ENCODE measurements at regions not wholly inside any gene's neighbourhood (a gene's known extent, or its start where the extent isn't known, plus 50 kb on each side); places are given as distances from the start of the nearest gene placed in this dataset.
"Not testable (repeated sequence)": the region's sequence is repeated elsewhere in the genome, so short reads cannot be mapped to it uniquely, and the experiment has no call there.

DNA sequence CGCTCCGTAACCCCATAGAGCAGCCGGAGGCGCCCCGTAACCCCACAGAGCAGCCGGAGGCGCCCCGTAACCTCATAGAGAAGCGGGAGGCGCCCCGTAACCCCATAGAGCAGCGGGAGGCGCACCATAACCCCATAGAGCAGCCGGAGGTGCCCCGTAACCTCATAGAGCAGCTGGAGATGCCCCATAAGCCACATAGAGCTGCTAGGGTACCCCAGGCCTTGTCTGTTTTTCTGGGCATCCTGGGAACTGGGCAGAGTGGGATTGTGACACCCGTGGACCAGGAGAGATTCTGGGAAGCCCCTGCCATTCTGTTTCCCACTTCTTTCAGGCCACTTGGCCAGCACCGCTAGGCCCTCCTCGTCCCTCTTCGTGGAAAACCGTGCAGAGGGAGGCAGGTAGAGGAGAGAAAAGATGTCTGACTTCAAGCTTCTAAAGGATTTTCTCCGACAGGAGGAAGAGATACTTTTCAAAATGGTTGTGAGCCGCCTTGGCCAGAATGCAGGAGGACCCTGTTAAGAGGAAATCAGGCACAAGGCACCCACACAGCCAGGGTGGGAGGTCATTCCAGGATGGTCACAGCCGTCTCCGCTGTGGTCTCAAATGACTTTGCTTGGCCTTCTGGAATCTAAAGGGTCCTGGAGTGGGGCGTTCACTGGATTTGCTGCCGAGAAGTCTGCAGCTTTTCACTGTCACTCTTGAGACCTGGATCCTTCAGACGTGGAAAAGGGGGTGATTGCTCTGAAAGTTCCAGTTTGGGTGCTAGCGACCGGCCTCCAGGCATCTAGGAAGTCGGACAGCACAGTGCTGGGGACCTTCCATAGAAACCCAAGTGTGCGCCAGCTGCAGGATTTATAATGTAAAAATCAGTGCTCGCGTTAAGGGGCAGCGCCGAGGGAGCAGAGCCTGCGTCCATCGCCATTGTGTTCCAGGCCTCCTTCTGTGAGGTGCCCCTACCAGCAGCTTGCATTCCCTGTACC, 178.3 kb upstream of the ZNF469 start:
- H2AFZ ChIP-seq (ENCODE audit: low read depth, low read length); H3K4me2 ChIP-seq (ENCODE audit: insufficient read depth, low read length); FAIRE-seq; POLR2A ChIA-PET; H4K20me1 ChIP-seq (replicated peaks; ENCODE audit: control insufficient read depth, extremely low read depth, insufficient read depth, low read length); CTCF ChIA-PET; H3K9ac ChIP-seq (replicated peaks; ENCODE audit: extremely low read depth, insufficient read depth, low read length); H3K27ac ChIP-seq (ENCODE audit: insufficient read depth, low read depth, low read length); H3K27me3 ChIP-seq (ENCODE audit: control insufficient read depth in 2 of 2, insufficient read depth in 2 of 2, low read length in 2 of 2); intact Hi-C loops (cut with micrococcal nuclease); H3K9me3 ChIP-seq (replicated peaks; ENCODE audit: control insufficient read depth, insufficient read depth, low read length); dilution Hi-C loops (cut with MboI; ENCODE audit: extremely low pct_ligation_motif_present, low sequenced_read_pairs); BruUV-seq (replicated peaks); H3K36me3 ChIP-seq (ENCODE audit: control insufficient read depth in 2 of 2, extremely low read depth in 1 of 2, insufficient read depth in 2 of 2, low read length in 2 of 2); H3K9me1 ChIP-seq (replicated peaks; ENCODE audit: control insufficient read depth, extremely low read depth, insufficient read depth, low read length); DNase-seq (ENCODE audit: low read depth, low spot score); H3K79me2 ChIP-seq (ENCODE audit: control insufficient read depth, insufficient read depth, low read length); H3K4me3 ChIP-seq (replicated peaks in 1 of 3; ENCODE audit: insufficient read depth in 1 of 3, low read depth in 1 of 3, low read length in 3 of 3); H3K4me1 ChIP-seq (ENCODE audit: control insufficient read depth, extremely low read depth, insufficient read depth, low read length): not testable (repeated sequence)

DNA sequence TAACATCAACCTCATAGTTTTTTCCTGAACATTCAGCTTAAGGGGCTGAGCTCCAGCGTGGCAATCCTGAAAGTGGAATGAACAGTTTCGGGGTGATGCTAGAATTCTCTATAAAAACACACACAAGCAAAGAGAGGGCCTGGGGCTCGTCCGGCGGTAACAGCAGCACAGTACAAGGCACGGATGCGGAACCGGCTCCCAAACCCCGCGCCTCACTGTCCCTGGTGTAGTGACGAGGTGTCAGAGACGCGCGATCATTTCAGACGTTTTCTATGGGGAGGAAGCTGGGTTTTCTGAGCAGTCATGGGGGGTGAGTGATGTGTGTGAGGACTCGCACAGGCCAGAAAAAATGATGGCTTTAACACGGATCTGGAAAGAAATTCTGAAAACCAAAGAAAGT, 177.3 kb upstream of the ZNF469 start:
- CTCF ChIA-PET; intact Hi-C loops (cut with micrococcal nuclease): not testable (repeated sequence)

GRCh38 chr16:88206006-88206405, 176.8 kb upstream of the ZNF469 start:
- CTCF ChIA-PET; H3K9ac ChIP-seq (replicated peaks; ENCODE audit: extremely low read depth, insufficient read depth, low read length); H3K79me2 ChIP-seq (ENCODE audit: control insufficient read depth, insufficient read depth, low read length); BruUV-seq (replicated peaks); H3K4me2 ChIP-seq (ENCODE audit: insufficient read depth, low read length); H3K27ac ChIP-seq (ENCODE audit: insufficient read depth, low read depth, low read length); dilution Hi-C loops (cut with MboI; ENCODE audit: extremely low pct_ligation_motif_present, low sequenced_read_pairs); H3K27me3 ChIP-seq (ENCODE audit: control insufficient read depth in 2 of 2, insufficient read depth in 2 of 2, low read length in 2 of 2); H3K9me1 ChIP-seq (replicated peaks; ENCODE audit: control insufficient read depth, extremely low read depth, insufficient read depth, low read length); H3K4me3 ChIP-seq (replicated peaks in 1 of 3; ENCODE audit: insufficient read depth in 1 of 3, low read depth in 1 of 3, low read length in 3 of 3); POLR2A ChIA-PET; H3K4me1 ChIP-seq (ENCODE audit: control insufficient read depth, extremely low read depth, insufficient read depth, low read length); DNase-seq (ENCODE audit: low read depth, low spot score); FAIRE-seq; H4K20me1 ChIP-seq (replicated peaks; ENCODE audit: control insufficient read depth, extremely low read depth, insufficient read depth, low read length); H2AFZ ChIP-seq (ENCODE audit: low read depth, low read length); H3K36me3 ChIP-seq (ENCODE audit: control insufficient read depth in 2 of 2, extremely low read depth in 1 of 2, insufficient read depth in 2 of 2, low read length in 2 of 2); intact Hi-C loops (cut with micrococcal nuclease); H3K9me3 ChIP-seq (replicated peaks; ENCODE audit: control insufficient read depth, insufficient read depth, low read length): not testable (repeated sequence)

More for the DNA sequence above, 177.3 kb upstream of the ZNF469 start:
- FAIRE-seq; H3K9ac ChIP-seq (replicated peaks; ENCODE audit: extremely low read depth, insufficient read depth, low read length); H4K20me1 ChIP-seq (replicated peaks; ENCODE audit: control insufficient read depth, extremely low read depth, insufficient read depth, low read length); H3K9me1 ChIP-seq (replicated peaks; ENCODE audit: control insufficient read depth, extremely low read depth, insufficient read depth, low read length); H3K36me3 ChIP-seq (ENCODE audit: control insufficient read depth in 2 of 2, extremely low read depth in 1 of 2, insufficient read depth in 2 of 2, low read length in 2 of 2); H3K4me1 ChIP-seq (ENCODE audit: control insufficient read depth, extremely low read depth, insufficient read depth, low read length); BruUV-seq (replicated peaks); H3K4me2 ChIP-seq (ENCODE audit: insufficient read depth, low read length); POLR2A ChIA-PET; H2AFZ ChIP-seq (ENCODE audit: low read depth, low read length); H3K79me2 ChIP-seq (ENCODE audit: control insufficient read depth, insufficient read depth, low read length); DNase-seq (ENCODE audit: low read depth, low spot score); H3K9me3 ChIP-seq (replicated peaks; ENCODE audit: control insufficient read depth, insufficient read depth, low read length); H3K27ac ChIP-seq (ENCODE audit: insufficient read depth, low read depth, low read length); H3K27me3 ChIP-seq (ENCODE audit: control insufficient read depth in 2 of 2, insufficient read depth in 2 of 2, low read length in 2 of 2); H3K4me3 ChIP-seq (replicated peaks in 1 of 3; ENCODE audit: insufficient read depth in 1 of 3, low read depth in 1 of 3, low read length in 3 of 3); dilution Hi-C loops (cut with MboI; ENCODE audit: extremely low pct_ligation_motif_present, low sequenced_read_pairs): not testable (repeated sequence)

DNA sequence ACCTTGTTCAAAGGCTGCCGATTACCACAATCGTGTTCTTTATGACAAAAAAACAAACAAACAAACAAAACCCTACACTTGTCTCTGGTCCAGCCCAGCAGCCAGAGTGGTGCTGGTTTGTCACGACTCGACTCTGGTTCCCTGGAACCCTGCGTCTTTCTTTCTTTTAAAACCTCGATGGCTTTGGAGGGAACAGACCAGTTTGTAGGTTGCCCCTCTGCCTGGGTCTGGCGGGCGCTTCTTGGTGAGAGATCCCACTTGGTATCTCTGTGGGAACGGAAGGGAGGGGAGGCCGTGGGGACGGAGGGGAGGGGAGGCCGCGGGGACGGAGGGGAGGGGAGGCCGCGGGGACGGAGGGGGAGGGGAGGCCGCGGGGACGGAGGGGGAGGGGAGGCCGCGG, 176.2 kb upstream of the ZNF469 start:
- H3K4me2 ChIP-seq (ENCODE audit: insufficient read depth, low read length); H4K20me1 ChIP-seq (replicated peaks; ENCODE audit: control insufficient read depth, extremely low read depth, insufficient read depth, low read length); FAIRE-seq; H3K9ac ChIP-seq (replicated peaks; ENCODE audit: extremely low read depth, insufficient read depth, low read length); H3K4me1 ChIP-seq (ENCODE audit: control insufficient read depth, extremely low read depth, insufficient read depth, low read length); H3K9me3 ChIP-seq (replicated peaks; ENCODE audit: control insufficient read depth, insufficient read depth, low read length); H3K27me3 ChIP-seq (ENCODE audit: control insufficient read depth in 2 of 2, insufficient read depth in 2 of 2, low read length in 2 of 2); DNase-seq (ENCODE audit: low read depth, low spot score); H2AFZ ChIP-seq (ENCODE audit: low read depth, low read length); CTCF ChIA-PET; POLR2A ChIA-PET; H3K36me3 ChIP-seq (ENCODE audit: control insufficient read depth in 2 of 2, extremely low read depth in 1 of 2, insufficient read depth in 2 of 2, low read length in 2 of 2); dilution Hi-C loops (cut with MboI; ENCODE audit: extremely low pct_ligation_motif_present, low sequenced_read_pairs); H3K9me1 ChIP-seq (replicated peaks; ENCODE audit: control insufficient read depth, extremely low read depth, insufficient read depth, low read length); intact Hi-C loops (cut with micrococcal nuclease); H3K79me2 ChIP-seq (ENCODE audit: control insufficient read depth, insufficient read depth, low read length); BruUV-seq (replicated peaks); H3K4me3 ChIP-seq (replicated peaks in 1 of 3; ENCODE audit: insufficient read depth in 1 of 3, low read depth in 1 of 3, low read length in 3 of 3); H3K27ac ChIP-seq (ENCODE audit: insufficient read depth, low read depth, low read length): not testable (repeated sequence)
